H1 (cell line): ENCODE measurements at regions not wholly inside any gene's neighbourhood (a gene's known extent, or its start where the extent isn't known, plus 50 kb on each side); places are given as distances from the start of the nearest gene placed in this dataset.

ENCODE experiments used
- CREB1 ChIP-seq: IDR thresholded peaks from 2 replicates; pipeline ENCODE4 v1.6.1; 2012; ENCODE audit warnings: inconsistent platforms
- JUND ChIP-seq: IDR thresholded peaks from 2 replicates; pipeline ENCODE4 v1.6.1; 2011; ENCODE audit warnings: mild to moderate bottlenecking, improper control_type of control experiment, low read length
- RNF2 ChIP-seq: fragments of 200-900, 300-1000 bp; sonication (generic); IDR thresholded peaks from 2 replicates; pipeline ENCODE4 v1.7.1; 2016; ENCODE audit warnings: borderline replicate concordance, low read depth, mild to moderate bottlenecking, antibody characterized with exemption, low read length; ENCODE audit not compliant: poor library complexity, severe bottlenecking; ENCODE audit errors: missing control alignments
- SIRT6 ChIP-seq: IDR thresholded peaks from one replicate; pipeline ENCODE4 v1.7.1; 2012; ENCODE audit warnings: low read length, inconsistent platforms
- SRF ChIP-seq: IDR thresholded peaks from 2 replicates; pipeline ENCODE4 v1.6.1; 2011; ENCODE audit warnings: mild to moderate bottlenecking, low read depth, low read length, moderate library complexity
- TCF12 ChIP-seq: IDR thresholded peaks from 2 replicates; pipeline ENCODE4 v1.6.1; 2011; ENCODE audit warnings: low read depth, mild to moderate bottlenecking, low read length
- TF ChIP-seq, protein P1 (sequence below): fragments of 300-600 bp; sonication (generic); IDR thresholded peaks from 2 replicates; pipeline ENCODE4 v1.7.1; 2012; ENCODE audit warnings: low read length, moderate library complexity, mild to moderate bottlenecking, inconsistent platforms; ENCODE audit not compliant: insufficient replicate concordance

DNA sequence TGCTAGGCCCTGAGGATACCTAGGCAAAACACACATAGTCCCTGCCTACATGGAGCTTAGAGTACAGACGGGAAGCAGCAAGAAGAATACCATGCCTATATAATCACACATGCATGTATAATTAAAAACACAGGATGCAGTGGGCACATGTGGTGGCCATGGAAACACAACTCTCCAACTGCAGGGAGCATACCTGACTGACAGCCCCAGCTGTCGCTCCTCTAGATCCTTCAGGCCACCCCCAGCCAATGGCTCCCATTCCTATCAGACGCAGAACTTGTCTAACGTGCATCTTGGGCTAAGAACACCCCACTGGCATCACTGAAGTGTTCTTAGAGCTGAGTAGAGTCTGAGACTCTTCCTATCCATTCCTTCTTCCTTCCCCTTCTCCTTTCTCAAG, 125.5 kb upstream of the FRMD4B start (continued):
- TF ChIP-seq, protein P1, sequence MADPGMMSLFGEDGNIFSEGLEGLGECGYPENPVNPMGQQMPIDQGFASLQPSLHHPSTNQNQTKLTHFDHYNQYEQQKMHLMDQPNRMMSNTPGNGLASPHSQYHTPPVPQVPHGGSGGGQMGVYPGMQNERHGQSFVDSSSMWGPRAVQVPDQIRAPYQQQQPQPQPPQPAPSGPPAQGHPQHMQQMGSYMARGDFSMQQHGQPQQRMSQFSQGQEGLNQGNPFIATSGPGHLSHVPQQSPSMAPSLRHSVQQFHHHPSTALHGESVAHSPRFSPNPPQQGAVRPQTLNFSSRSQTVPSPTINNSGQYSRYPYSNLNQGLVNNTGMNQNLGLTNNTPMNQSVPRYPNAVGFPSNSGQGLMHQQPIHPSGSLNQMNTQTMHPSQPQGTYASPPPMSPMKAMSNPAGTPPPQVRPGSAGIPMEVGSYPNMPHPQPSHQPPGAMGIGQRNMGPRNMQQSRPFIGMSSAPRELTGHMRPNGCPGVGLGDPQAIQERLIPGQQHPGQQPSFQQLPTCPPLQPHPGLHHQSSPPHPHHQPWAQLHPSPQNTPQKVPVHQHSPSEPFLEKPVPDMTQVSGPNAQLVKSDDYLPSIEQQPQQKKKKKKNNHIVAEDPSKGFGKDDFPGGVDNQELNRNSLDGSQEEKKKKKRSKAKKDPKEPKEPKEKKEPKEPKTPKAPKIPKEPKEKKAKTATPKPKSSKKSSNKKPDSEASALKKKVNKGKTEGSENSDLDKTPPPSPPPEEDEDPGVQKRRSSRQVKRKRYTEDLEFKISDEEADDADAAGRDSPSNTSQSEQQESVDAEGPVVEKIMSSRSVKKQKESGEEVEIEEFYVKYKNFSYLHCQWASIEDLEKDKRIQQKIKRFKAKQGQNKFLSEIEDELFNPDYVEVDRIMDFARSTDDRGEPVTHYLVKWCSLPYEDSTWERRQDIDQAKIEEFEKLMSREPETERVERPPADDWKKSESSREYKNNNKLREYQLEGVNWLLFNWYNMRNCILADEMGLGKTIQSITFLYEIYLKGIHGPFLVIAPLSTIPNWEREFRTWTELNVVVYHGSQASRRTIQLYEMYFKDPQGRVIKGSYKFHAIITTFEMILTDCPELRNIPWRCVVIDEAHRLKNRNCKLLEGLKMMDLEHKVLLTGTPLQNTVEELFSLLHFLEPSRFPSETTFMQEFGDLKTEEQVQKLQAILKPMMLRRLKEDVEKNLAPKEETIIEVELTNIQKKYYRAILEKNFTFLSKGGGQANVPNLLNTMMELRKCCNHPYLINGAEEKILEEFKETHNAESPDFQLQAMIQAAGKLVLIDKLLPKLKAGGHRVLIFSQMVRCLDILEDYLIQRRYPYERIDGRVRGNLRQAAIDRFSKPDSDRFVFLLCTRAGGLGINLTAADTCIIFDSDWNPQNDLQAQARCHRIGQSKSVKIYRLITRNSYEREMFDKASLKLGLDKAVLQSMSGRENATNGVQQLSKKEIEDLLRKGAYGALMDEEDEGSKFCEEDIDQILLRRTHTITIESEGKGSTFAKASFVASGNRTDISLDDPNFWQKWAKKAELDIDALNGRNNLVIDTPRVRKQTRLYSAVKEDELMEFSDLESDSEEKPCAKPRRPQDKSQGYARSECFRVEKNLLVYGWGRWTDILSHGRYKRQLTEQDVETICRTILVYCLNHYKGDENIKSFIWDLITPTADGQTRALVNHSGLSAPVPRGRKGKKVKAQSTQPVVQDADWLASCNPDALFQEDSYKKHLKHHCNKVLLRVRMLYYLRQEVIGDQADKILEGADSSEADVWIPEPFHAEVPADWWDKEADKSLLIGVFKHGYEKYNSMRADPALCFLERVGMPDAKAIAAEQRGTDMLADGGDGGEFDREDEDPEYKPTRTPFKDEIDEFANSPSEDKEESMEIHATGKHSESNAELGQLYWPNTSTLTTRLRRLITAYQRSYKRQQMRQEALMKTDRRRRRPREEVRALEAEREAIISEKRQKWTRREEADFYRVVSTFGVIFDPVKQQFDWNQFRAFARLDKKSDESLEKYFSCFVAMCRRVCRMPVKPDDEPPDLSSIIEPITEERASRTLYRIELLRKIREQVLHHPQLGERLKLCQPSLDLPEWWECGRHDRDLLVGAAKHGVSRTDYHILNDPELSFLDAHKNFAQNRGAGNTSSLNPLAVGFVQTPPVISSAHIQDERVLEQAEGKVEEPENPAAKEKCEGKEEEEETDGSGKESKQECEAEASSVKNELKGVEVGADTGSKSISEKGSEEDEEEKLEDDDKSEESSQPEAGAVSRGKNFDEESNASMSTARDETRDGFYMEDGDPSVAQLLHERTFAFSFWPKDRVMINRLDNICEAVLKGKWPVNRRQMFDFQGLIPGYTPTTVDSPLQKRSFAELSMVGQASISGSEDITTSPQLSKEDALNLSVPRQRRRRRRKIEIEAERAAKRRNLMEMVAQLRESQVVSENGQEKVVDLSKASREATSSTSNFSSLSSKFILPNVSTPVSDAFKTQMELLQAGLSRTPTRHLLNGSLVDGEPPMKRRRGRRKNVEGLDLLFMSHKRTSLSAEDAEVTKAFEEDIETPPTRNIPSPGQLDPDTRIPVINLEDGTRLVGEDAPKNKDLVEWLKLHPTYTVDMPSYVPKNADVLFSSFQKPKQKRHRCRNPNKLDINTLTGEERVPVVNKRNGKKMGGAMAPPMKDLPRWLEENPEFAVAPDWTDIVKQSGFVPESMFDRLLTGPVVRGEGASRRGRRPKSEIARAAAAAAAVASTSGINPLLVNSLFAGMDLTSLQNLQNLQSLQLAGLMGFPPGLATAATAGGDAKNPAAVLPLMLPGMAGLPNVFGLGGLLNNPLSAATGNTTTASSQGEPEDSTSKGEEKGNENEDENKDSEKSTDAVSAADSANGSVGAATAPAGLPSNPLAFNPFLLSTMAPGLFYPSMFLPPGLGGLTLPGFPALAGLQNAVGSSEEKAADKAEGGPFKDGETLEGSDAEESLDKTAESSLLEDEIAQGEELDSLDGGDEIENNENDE: no peak
- no peak for TF ChIP-seq RNF2
- TF ChIP-seq JUND: no peak
- TF ChIP-seq TCF12: no peak
- no peak for TF ChIP-seq SRF
- no peak for TF ChIP-seq CREB1
- no peak for TF ChIP-seq SIRT6
